GM19463 (cell line): ENCODE measurements at regions not wholly inside any gene's neighbourhood (a gene's known extent, or its start where the extent isn't known, plus 50 kb on each side); places are given as distances from the start of the nearest gene placed in this dataset.

Experiments
- ATAC-seq: cut with Tn5 transposase; IDR thresholded peaks from one replicate; pipeline ENCODE4 v1.9.1; 2021; ENCODE audit warnings: mild to moderate bottlenecking, moderate library complexity; ENCODE audit not compliant: unreplicated experiment

DNA sequence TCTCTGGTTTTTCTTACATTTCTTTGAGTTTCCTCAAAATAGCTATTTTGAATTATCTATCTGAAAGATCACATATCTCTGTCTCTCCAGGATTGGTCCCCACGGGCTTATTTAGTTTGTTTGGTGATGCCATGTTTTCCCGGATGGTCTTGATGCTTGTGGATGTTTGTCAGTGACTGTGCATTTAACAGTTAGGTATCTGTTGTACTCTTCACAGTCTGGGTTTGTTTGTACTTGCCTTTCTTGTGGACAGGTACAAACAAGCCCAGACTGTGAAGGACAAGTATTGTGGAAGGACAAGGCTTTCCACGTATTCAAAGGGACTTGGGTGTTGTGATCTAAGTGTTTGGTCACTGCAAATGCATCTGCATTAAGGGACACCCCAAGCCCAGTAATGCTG, 49.9 kb upstream of the TOP1 start:
- ATAC-seq = no peak
